ENCODE measurements at regions not wholly inside any gene's neighbourhood (a gene's known extent, or its start where the extent isn't known, plus 50 kb on each side); places are given as distances from the start of the nearest gene placed in this dataset.

GRCh38 chr1:222989443-222989842, 153.6 kb downstream of the TLR5 start:
- Histone ChIP-seq H3K36me3 (no peaks in the 10 kb centered on the region), H3K4me1 (no peaks in the 10 kb centered on the region), H3K4me3 (replicated peaks in 1 of 3) (no peak overlapping the region), H3K27ac (no peak overlapping the region), H3K9me3 (no peaks in the 10 kb centered on the region), H3K27me3 (no peaks in the 10 kb centered on the region)
- DNase-seq, result no peak
- TF ChIP-seq POLR2A (IDR thresholded peaks at IDR 0.05), result no peak
- TF ChIP-seq, protein P1, sequence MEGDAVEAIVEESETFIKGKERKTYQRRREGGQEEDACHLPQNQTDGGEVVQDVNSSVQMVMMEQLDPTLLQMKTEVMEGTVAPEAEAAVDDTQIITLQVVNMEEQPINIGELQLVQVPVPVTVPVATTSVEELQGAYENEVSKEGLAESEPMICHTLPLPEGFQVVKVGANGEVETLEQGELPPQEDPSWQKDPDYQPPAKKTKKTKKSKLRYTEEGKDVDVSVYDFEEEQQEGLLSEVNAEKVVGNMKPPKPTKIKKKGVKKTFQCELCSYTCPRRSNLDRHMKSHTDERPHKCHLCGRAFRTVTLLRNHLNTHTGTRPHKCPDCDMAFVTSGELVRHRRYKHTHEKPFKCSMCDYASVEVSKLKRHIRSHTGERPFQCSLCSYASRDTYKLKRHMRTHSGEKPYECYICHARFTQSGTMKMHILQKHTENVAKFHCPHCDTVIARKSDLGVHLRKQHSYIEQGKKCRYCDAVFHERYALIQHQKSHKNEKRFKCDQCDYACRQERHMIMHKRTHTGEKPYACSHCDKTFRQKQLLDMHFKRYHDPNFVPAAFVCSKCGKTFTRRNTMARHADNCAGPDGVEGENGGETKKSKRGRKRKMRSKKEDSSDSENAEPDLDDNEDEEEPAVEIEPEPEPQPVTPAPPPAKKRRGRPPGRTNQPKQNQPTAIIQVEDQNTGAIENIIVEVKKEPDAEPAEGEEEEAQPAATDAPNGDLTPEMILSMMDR (IDR thresholded peaks at IDR 0.05), result no peak
- intact Hi-C loops (cut with DNase I), result no loop called here
- 91 to 92% methylated on average over 3 of the region's 3 CpGs for WGBS, 2 donors

GRCh38 chr1:222991177-222991576, 151.9 kb downstream of the TLR5 start:
- no peak overlapping the region for H3K4me3 ChIP-seq (replicated peaks in 1 of 3)
- no peaks in the 10 kb centered on the region for H3K27me3 ChIP-seq
- TF ChIP-seq POLR2A (IDR thresholded peaks at IDR 0.05), result no peak
- TF ChIP-seq, protein P1 (IDR thresholded peaks at IDR 0.05), result no peak
- DNase-seq, result no peak
- no peaks in the 10 kb centered on the region for H3K36me3 ChIP-seq
- WGBS, 2 donors, result 97 to 98% methylated on average over 1 of the region's 1 CpG
- intact Hi-C loops (cut with DNase I), result no loop called here
- no peaks in the 10 kb centered on the region for H3K9me3 ChIP-seq
- no peak overlapping the region for H3K27ac ChIP-seq
- peaks cover 0 to 11% of the 10 kb centered on the region in 2 donors for H3K4me1 ChIP-seq

DNA sequence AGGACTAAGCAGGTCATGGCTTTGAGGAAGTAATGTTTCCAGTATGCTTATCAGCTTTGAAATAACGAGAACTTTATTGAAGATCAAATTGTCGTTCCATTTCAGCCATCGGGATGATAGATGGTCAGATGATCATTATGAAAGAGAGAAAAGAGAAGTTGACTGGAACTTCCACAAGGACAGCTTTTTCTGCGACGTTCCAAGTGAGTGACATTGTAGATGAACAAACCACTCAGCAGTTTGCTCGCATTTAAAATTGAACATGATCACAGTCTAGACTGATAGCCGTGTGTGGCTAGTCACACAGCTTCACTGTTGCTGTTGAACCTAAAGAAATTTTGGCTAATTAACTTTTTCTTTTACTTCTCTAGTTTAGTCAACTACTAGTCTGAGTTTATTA, 151.1 kb downstream of the TLR5 start:
- TF ChIP-seq, protein P1 (IDR thresholded peaks at IDR 0.05), result no peak
- no peak for TF ChIP-seq POLR2A (IDR thresholded peaks at IDR 0.05)
- 92 to 94% methylated on average over 7 of the region's 7 CpGs for WGBS, 2 donors
- H3K27me3 ChIP-seq, result no peaks in the 10 kb centered on the region
- no peaks in the 10 kb centered on the region for H3K36me3 ChIP-seq
- DNase-seq, result no peak
- intact Hi-C loops (cut with DNase I), result no loop called here
- H3K4me1 ChIP-seq, result peaks cover 0 to 11% of the 10 kb centered on the region in 2 donors
- no peaks in the 10 kb centered on the region for H3K9me3 ChIP-seq
- H3K4me3 ChIP-seq (replicated peaks in 1 of 3), result no peak overlapping the region
- no peak overlapping the region for H3K27ac ChIP-seq

GRCh38 chr1:222994511-222995235, 148.4 kb downstream of the TLR5 start:
- no peaks in the 10 kb centered on the region for H3K27me3 ChIP-seq
- H3K27ac ChIP-seq, result peak overlapping the region in 2 of 3 donors; percentile 6 to 31
- intact Hi-C loops (cut with DNase I), result no loop called here
- H3K36me3 ChIP-seq, result no peaks in the 10 kb centered on the region
- H3K4me3 ChIP-seq (replicated peaks in 1 of 3), result no peak overlapping the region
- no peak for DNase-seq
- peaks cover 0 to 11% of the 10 kb centered on the region in 2 donors for H3K4me1 ChIP-seq
- TF ChIP-seq, protein P1 (IDR thresholded peaks at IDR 0.05), result no peak
- no peak for TF ChIP-seq POLR2A (IDR thresholded peaks at IDR 0.05)
- no peaks in the 10 kb centered on the region for H3K9me3 ChIP-seq
- WGBS, 2 donors, result 80 to 82% methylated on average over 4 of the region's 4 CpGs

GRCh38 chr1:222995236-222995580, 147.8 kb downstream of the TLR5 start:
- Histone ChIP-seq H3K27ac (peak overlapping the region in 2 of 3 donors; percentile 6 to 31), H3K9me3 (no peaks in the 10 kb centered on the region), H3K4me3 (replicated peaks in 1 of 3) (no peak overlapping the region), H3K36me3 (no peaks in the 10 kb centered on the region), H3K27me3 (no peaks in the 10 kb centered on the region), H3K4me1 (peaks cover 0 to 11% of the 10 kb centered on the region in 2 donors)
- 84 to 91% methylated on average over 3 of the region's 3 CpGs for WGBS, 2 donors
- TF ChIP-seq POLR2A (IDR thresholded peaks at IDR 0.05), result no peak
- TF ChIP-seq, protein P1 (IDR thresholded peaks at IDR 0.05), result no peak
- DNase-seq, result no peak
- intact Hi-C loops (cut with DNase I), result no loop called here

All from thyroid gland (tissue), 4 donors.